KMS-11 (cell line): ENCODE measurements at regions not wholly inside any gene's neighbourhood (a gene's known extent, or its start where the extent isn't known, plus 50 kb on each side); places are given as distances from the start of the nearest gene placed in this dataset.

Experiments used
- H2AFZ ChIP-seq: fragments of 200-600 bp; sonication (generic); 2 replicates; pipeline ENCODE4 v1.6.1; 2016; ENCODE audit warnings: antibody characterized with exemption, mixed run types, low read depth
- H3K27ac ChIP-seq: fragments of 200-600 bp; sonication (generic); 2 replicates; pipeline ENCODE4 v1.6.1; 2016; ENCODE audit warnings: mild to moderate bottlenecking, mixed run types
- H3K27me3 ChIP-seq: fragments of 200-600 bp; sonication (generic); 2 replicates; pipeline ENCODE4 v1.6.1; 2017; ENCODE audit warnings: mild to moderate bottlenecking, low read depth, mixed run types, moderate library complexity; ENCODE audit not compliant: insufficient read depth
- H3K36me3 ChIP-seq: fragments of 200-600 bp; sonication (generic); 2 replicates; pipeline ENCODE4 v1.6.1; 2017; ENCODE audit warnings: mild to moderate bottlenecking, mixed run types; ENCODE audit not compliant: insufficient read depth
- H3K4me1 ChIP-seq: fragments of 200-600 bp; sonication (generic); 2 replicates; pipeline ENCODE4 v1.6.1; 2016; ENCODE audit warnings: mild to moderate bottlenecking, low read depth, mixed run types; ENCODE audit not compliant: poor library complexity, severe bottlenecking
- H3K4me2 ChIP-seq: fragments of 200-600 bp; sonication (generic); 2 replicates; pipeline ENCODE4 v1.7.0; 2016; ENCODE audit warnings: mild to moderate bottlenecking, mixed run types
- H3K4me3 ChIP-seq: fragments of 200-600 bp; sonication (generic); IDR thresholded peaks from 2 replicates; pipeline ENCODE4 v1.6.1; 2017; ENCODE audit warnings: low read depth, low read length, mixed read lengths; ENCODE audit not compliant: insufficient read depth
- H3K79me2 ChIP-seq: fragments of 200-600 bp; sonication (generic); 2 replicates; pipeline ENCODE4 v1.6.1; 2016; ENCODE audit warnings: low read depth, mixed run types; ENCODE audit not compliant: insufficient read depth
- H3K9ac ChIP-seq: fragments of 200-600 bp; sonication (generic); 2 replicates; pipeline ENCODE4 v1.6.1; 2016; ENCODE audit warnings: mild to moderate bottlenecking, mixed run types
- H4K20me1 ChIP-seq: fragments of 200-600 bp; sonication (generic); 2 replicates; pipeline ENCODE4 v1.6.1; 2016; ENCODE audit warnings: mild to moderate bottlenecking, mixed run types; ENCODE audit not compliant: insufficient read depth
- TF ChIP-seq, protein P1 (sequence below): fragments of 200-600 bp; sonication (generic); conservative IDR thresholded peaks from 2 replicates; pipeline ENCODE4 v1.6.1; 2017; ENCODE audit warnings: low read depth, mild to moderate bottlenecking, antibody characterized with exemption, low read length, moderate library complexity, mixed read lengths

DNA sequence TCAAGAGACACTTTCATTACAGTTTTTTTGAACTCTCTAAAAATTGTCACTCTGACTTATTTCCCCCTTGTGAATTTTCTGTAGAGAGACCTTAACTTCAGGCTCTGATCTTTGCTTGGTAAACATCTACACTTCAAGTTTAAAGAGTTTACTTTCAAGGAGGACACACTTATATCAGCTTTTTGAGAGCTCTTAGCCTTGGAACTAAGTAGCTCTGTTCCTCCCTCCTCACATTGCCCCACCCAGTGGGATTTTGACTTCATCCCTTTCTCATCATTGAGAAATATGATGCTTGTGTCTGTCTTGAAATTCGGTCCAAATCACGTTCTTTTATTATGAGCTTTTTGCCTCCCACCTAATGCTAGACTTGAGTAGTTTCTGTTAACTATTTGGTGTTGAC is 433.4 kb upstream of the MEIS1 start:
- no peak overlapping the region for H3K4me3 ChIP-seq
- H2AFZ ChIP-seq = no peak overlapping the region
- no peaks in the 10 kb centered on the region for H3K79me2 ChIP-seq
- TF ChIP-seq, protein P1, sequence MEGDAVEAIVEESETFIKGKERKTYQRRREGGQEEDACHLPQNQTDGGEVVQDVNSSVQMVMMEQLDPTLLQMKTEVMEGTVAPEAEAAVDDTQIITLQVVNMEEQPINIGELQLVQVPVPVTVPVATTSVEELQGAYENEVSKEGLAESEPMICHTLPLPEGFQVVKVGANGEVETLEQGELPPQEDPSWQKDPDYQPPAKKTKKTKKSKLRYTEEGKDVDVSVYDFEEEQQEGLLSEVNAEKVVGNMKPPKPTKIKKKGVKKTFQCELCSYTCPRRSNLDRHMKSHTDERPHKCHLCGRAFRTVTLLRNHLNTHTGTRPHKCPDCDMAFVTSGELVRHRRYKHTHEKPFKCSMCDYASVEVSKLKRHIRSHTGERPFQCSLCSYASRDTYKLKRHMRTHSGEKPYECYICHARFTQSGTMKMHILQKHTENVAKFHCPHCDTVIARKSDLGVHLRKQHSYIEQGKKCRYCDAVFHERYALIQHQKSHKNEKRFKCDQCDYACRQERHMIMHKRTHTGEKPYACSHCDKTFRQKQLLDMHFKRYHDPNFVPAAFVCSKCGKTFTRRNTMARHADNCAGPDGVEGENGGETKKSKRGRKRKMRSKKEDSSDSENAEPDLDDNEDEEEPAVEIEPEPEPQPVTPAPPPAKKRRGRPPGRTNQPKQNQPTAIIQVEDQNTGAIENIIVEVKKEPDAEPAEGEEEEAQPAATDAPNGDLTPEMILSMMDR = no peak
- no peak overlapping the region for H3K4me2 ChIP-seq
- H3K27me3 ChIP-seq = no peaks in the 10 kb centered on the region
- no peak overlapping the region for H3K9ac ChIP-seq
- H3K4me1 ChIP-seq = peaks cover 7% of the 10 kb centered on the region
- no peak overlapping the region for H3K27ac ChIP-seq
- no peaks in the 10 kb centered on the region for H3K36me3 ChIP-seq
- no peaks in the 10 kb centered on the region for H4K20me1 ChIP-seq

DNA sequence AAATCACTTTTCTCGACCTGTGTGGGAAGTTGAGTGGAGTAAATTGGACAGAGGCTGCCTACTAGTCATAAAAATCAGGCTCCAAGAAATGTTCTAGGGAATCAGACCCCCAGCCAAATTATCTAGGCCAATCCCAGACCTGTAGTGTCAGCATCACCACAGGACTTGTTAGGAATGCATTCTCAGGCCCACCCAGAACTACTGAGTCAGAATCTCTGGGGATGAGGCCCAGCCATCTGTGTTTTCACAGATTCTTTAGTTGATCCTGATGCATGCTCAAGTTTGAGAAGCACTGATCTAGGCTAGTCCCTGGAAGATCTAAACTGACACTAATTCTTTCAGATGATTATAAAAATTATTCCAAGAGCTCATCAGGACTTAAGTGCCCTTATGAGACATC is 434.0 kb upstream of the MEIS1 start:
- H3K4me1 ChIP-seq = peaks cover 7% of the 10 kb centered on the region

DNA sequence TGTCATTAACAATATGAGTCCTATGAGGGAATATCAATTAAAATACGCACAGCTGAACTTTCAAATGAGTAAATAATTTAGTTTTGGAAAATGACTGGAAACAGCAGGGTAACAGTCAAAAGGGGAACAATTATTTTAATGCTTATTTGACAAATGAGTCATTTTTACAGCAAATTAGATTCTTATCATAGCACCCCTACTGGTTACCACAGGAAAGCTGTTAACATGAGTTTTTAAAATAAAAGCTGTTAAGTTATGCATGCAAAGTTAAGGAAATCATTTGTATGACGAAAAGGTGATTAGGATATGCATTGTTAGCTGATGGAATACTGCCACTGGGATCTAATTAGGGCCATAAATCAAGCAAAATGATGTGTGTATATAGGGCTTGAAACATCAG is 435.1 kb upstream of the MEIS1 start:
- peaks cover 7% of the 10 kb centered on the region for H3K4me1 ChIP-seq
- TF ChIP-seq, protein P1 = 0 out of 2 replicates have a peak, but pooled peaks have one; percentile 21
- H3K27ac ChIP-seq = no peak overlapping the region
- no peak overlapping the region for H3K9ac ChIP-seq
- no peaks in the 10 kb centered on the region for H3K27me3 ChIP-seq
- no peak overlapping the region for H2AFZ ChIP-seq
- H3K79me2 ChIP-seq = no peaks in the 10 kb centered on the region
- no peaks in the 10 kb centered on the region for H4K20me1 ChIP-seq
- H3K36me3 ChIP-seq = no peaks in the 10 kb centered on the region
- no peak overlapping the region for H3K4me2 ChIP-seq
- H3K4me3 ChIP-seq = no peak overlapping the region

More for the DNA sequence above, 434.0 kb upstream of the MEIS1 start:
- Histone ChIP-seq H4K20me1 (no peaks in the 10 kb centered on the region), H3K27me3 (no peaks in the 10 kb centered on the region), H3K36me3 (no peaks in the 10 kb centered on the region), H3K9ac (no peak overlapping the region), H3K4me2 (no peak overlapping the region), H3K4me3 (no peak overlapping the region), H3K79me2 (no peaks in the 10 kb centered on the region), H2AFZ (no peak overlapping the region), H3K27ac (no peak overlapping the region)
- TF ChIP-seq, protein P1 = no peak

DNA sequence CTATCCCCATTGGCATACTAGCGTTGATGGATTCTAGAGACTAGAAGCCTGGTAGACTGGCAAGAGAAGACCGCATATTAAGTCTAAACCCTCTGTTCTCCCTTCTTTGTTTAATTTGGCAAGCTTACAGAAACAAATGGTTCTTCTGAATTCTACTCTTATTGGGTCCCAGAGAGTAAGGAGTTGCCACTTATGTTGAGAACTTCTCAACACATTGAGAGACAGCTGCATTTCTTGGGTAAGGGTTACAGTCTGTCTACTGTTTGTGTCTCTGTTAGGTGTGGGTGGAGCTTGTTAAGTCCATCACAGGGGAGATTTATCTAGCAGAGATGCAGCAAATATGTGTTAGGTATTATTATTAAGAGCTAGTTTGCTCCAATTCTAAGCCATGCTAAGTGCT is 435.8 kb upstream of the MEIS1 start:
- H3K36me3 ChIP-seq = no peaks in the 10 kb centered on the region
- peaks cover 7% of the 10 kb centered on the region for H3K4me1 ChIP-seq
- TF ChIP-seq, protein P1 = no peak
- no peak overlapping the region for H3K9ac ChIP-seq
- H3K4me2 ChIP-seq = no peak overlapping the region
- no peak overlapping the region for H2AFZ ChIP-seq
- H4K20me1 ChIP-seq = no peaks in the 10 kb centered on the region
- no peak overlapping the region for H3K27ac ChIP-seq
- H3K27me3 ChIP-seq = no peaks in the 10 kb centered on the region
- no peaks in the 10 kb centered on the region for H3K79me2 ChIP-seq
- H3K4me3 ChIP-seq = no peak overlapping the region
